ENCODE measurements at regions not wholly inside any gene's neighbourhood (a gene's known extent, or its start where the extent isn't known, plus 50 kb on each side); places are given as distances from the start of the nearest gene placed in this dataset.

DNA sequence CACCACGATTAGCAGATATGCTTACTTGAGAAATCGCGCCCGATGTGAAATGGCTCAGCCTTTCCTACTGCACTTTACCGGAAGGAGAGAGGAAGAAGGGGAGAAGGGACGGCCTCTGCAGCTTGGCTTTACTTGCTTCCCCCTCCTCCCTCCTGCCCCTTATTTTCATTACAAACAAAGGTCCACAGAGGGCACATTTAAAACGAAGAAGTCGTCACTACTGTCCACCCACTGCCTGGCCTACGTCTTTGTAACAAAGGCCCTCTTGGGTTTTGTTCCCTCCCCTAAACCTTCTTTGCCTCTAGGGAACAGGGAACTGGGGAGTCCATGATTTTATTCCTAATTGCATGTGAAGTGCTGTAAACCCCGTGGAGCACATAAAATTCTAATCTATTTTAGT lies 308.5 kb downstream of the LMX1A start:
- Histone ChIP-seq H3K4me1 (replicated peaks in 1 of 2; ENCODE audit: control insufficient read depth in 2 of 2, insufficient read depth in 2 of 2, low read length in 2 of 2) (no peaks in the 10 kb centered on the region), H4K20me1 (replicated peaks; ENCODE audit: control insufficient read depth, insufficient read depth, low read length) (no peaks in the 10 kb centered on the region), H3K9me1 (ENCODE audit: control insufficient read depth, insufficient read depth, low read length) (no peaks in the 10 kb centered on the region), H3K27ac (ENCODE audit: extremely low read depth, low read depth, low read length) (no peak overlapping the region), H2AFZ (ENCODE audit: low read depth, low read length) (no peak overlapping the region), H3K9ac (ENCODE audit: insufficient read depth in 1 of 2, low read depth in 2 of 2, low read length in 2 of 2) (no peak overlapping the region), H3K9me3 (replicated peaks; ENCODE audit: control insufficient read depth, insufficient read depth, low read depth, low read length) (no peaks in the 10 kb centered on the region), H3K4me3 (no peak overlapping the region), H3K79me2 (ENCODE audit: control insufficient read depth, insufficient read depth, low read length) (no peaks in the 10 kb centered on the region), H3K36me3 (ENCODE audit: control insufficient read depth, insufficient read depth, low read length) (no peaks in the 10 kb centered on the region), H3K4me2 (ENCODE audit: insufficient read depth, low read length) (no peak overlapping the region), H3K27me3 (ENCODE audit: control insufficient read depth in 2 of 2, insufficient read depth in 2 of 2, low read length in 2 of 2) (0 out of 5 replicates have a peak, but pooled peaks cover 0 to 3% of the 10 kb centered on the region in 2 experiments)
- no TSS peak for BruUV-seq (replicated peaks)
- in situ Hi-C loops (cut with MboI) (no loop called here), intact Hi-C loops (cut with micrococcal nuclease) (no loop called here)
- TF ChIP-seq OTX1 (CRISPR knock-in tag; IDR thresholded peaks at IDR 0.05) (no peak), HNRNPLL (IDR thresholded peaks at IDR 0.05; ENCODE audit: low read depth, low read length, poor library complexity, severe bottlenecking) (no peak), ZNF217 (CRISPR knock-in tag; IDR thresholded peaks at IDR 0.05) (no peak), ZNF699 (CRISPR knock-in tag; IDR thresholded peaks at IDR 0.05; ENCODE audit: insufficient replicate concordance) (no peak), RBM17 (IDR thresholded peaks at IDR 0.05; ENCODE audit: borderline replicate concordance, low read depth, low read length) (no peak), NR2C1 (IDR thresholded peaks at IDR 0.05) (no peak), NR2C1 (tag; IDR thresholded peaks at IDR 0.05) (no peak), ZNF354B (CRISPR knock-in tag; IDR thresholded peaks at IDR 0.05) (no peak), SRSF1 (IDR thresholded peaks at IDR 0.05; ENCODE audit: low read depth, low read length) (no peak), STAT5B (CRISPR knock-in tag; IDR thresholded peaks at IDR 0.05) (no peak), ZKSCAN8 (CRISPR knock-in tag; IDR thresholded peaks at IDR 0.05) (no peak), TAF7 (tag; IDR thresholded peaks at IDR 0.05) (no peak), ZNF143 (CRISPR knock-in tag; IDR thresholded peaks at IDR 0.05) (no peak)
- TF ChIP-seq, protein P1, sequence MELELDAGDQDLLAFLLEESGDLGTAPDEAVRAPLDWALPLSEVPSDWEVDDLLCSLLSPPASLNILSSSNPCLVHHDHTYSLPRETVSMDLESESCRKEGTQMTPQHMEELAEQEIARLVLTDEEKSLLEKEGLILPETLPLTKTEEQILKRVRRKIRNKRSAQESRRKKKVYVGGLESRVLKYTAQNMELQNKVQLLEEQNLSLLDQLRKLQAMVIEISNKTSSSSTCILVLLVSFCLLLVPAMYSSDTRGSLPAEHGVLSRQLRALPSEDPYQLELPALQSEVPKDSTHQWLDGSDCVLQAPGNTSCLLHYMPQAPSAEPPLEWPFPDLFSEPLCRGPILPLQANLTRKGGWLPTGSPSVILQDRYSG (tag; conservative IDR thresholded peaks at IDR 0.05; ENCODE audit: low read depth): no peak
- TF ChIP-seq, protein P2, sequence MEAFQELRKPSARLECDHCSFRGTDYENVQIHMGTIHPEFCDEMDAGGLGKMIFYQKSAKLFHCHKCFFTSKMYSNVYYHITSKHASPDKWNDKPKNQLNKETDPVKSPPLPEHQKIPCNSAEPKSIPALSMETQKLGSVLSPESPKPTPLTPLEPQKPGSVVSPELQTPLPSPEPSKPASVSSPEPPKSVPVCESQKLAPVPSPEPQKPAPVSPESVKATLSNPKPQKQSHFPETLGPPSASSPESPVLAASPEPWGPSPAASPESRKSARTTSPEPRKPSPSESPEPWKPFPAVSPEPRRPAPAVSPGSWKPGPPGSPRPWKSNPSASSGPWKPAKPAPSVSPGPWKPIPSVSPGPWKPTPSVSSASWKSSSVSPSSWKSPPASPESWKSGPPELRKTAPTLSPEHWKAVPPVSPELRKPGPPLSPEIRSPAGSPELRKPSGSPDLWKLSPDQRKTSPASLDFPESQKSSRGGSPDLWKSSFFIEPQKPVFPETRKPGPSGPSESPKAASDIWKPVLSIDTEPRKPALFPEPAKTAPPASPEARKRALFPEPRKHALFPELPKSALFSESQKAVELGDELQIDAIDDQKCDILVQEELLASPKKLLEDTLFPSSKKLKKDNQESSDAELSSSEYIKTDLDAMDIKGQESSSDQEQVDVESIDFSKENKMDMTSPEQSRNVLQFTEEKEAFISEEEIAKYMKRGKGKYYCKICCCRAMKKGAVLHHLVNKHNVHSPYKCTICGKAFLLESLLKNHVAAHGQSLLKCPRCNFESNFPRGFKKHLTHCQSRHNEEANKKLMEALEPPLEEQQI (IDR thresholded peaks at IDR 0.05): no peak
- CTCF ChIA-PET (ENCODE audit: low intra/inter-chr PET ratio): no interaction called here
- WGBS (ENCODE audit: insufficient coverage, low coverage, missing lambda C conversion rate): 0% methylated on average over 9 of the region's 10 CpGs
- DNase-seq (ENCODE audit: extremely low read depth in 1 of 4, low spot score in 3 of 4) (no peak), FAIRE-seq (no peak), ATAC-seq (no peak)
- POLR2A ChIA-PET: interaction anchor here (0.7 kb wide), 1 partner anchor 71 kb away, joined by 4 read pairs; no protein-coding TSS in a partner anchor
